Activated CD4-positive, CD25-positive, alpha-beta regulatory T cell treated with anti-CD3 and anti-CD28 coated beads, Interleukin-2, amount 50 U/mL, for 72 hours (primary cell): ENCODE measurements at regions not wholly inside any gene's neighbourhood (a gene's known extent, or its start where the extent isn't known, plus 50 kb on each side); places are given as distances from the start of the nearest gene placed in this dataset.
"Not testable (repeated sequence)": the region's sequence is repeated elsewhere in the genome, so short reads cannot be mapped to it uniquely, and the experiment has no call there.

ENCODE experiments used
- DNase-seq: peaks from one replicate; pipeline ENCODE4 v3.0.0; 2021

- DNase-seq = not testable (repeated sequence)
Observed at GRCh38 chr11:134941936-134942600, 530.0 kb upstream of the B3GAT1 start.

GRCh38 chr11:134941326-134941725 lies 529.3 kb upstream of the B3GAT1 start:
- DNase-seq = no peak

- DNase-seq = no peak
Observed at GRCh38 chr11:134940441-134941126, 528.5 kb upstream of the B3GAT1 start.

- no peak for DNase-seq
Observed at GRCh38 chr11:134939905-134940304, 527.9 kb upstream of the B3GAT1 start.

- DNase-seq = no peak
Observed at GRCh38 chr11:134939031-134939430, 527.0 kb upstream of the B3GAT1 start.

- no peak for DNase-seq
Observed at GRCh38 chr11:134938212-134938611, 526.2 kb upstream of the B3GAT1 start.

GRCh38 chr11:134937193-134937592 lies 525.2 kb upstream of the B3GAT1 start:
- not testable (repeated sequence) for DNase-seq

GRCh38 chr11:134932761-134933160 lies 520.7 kb upstream of the B3GAT1 start:
- no peak for DNase-seq

GRCh38 chr11:134925432-134925831 lies 513.4 kb upstream of the B3GAT1 start:
- no peak for DNase-seq

- DNase-seq = no peak
Observed at GRCh38 chr11:134923441-134923840, 511.4 kb upstream of the B3GAT1 start.

GRCh38 chr11:134921938-134922337 lies 509.9 kb upstream of the B3GAT1 start:
- no peak for DNase-seq

GRCh38 chr11:134920851-134921608 lies 509.0 kb upstream of the B3GAT1 start:
- DNase-seq = no peak

- no peak for DNase-seq
Observed at GRCh38 chr11:134916421-134917213, 504.6 kb upstream of the B3GAT1 start.

GRCh38 chr11:134915881-134916280 lies 503.8 kb upstream of the B3GAT1 start:
- DNase-seq = no peak

- DNase-seq = no peak
Observed at GRCh38 chr11:134915212-134915611, 503.2 kb upstream of the B3GAT1 start.

- DNase-seq = no peak
Observed at GRCh38 chr11:134913999-134914590, 502.1 kb upstream of the B3GAT1 start.

GRCh38 chr11:134913391-134913790 lies 501.3 kb upstream of the B3GAT1 start:
- no peak for DNase-seq

GRCh38 chr11:134911514-134912180 lies 499.6 kb upstream of the B3GAT1 start:
- DNase-seq = no peak

GRCh38 chr11:134908583-134908982 lies 496.5 kb upstream of the B3GAT1 start:
- no peak for DNase-seq

GRCh38 chr11:134907636-134908035 lies 495.6 kb upstream of the B3GAT1 start:
- no peak for DNase-seq

- no peak for DNase-seq
Observed at GRCh38 chr11:134906356-134906955, 494.4 kb upstream of the B3GAT1 start.

- no peak for DNase-seq
Observed at GRCh38 chr11:134905928-134906327, 493.9 kb upstream of the B3GAT1 start.
